ENCODE measurements at regions not wholly inside any gene's neighbourhood (a gene's known extent, or its start where the extent isn't known, plus 50 kb on each side); places are given as distances from the start of the nearest gene placed in this dataset.

- H3K4me1 Mint-ChIP-seq (ENCODE audit: low read depth, unreplicated experiment), result no peaks in the 10 kb centered on the region
- Histone ChIP-seq H3K4me2 (ENCODE audit: low read length) (no peak overlapping the region), H3K36me3 (ENCODE audit: insufficient read depth, low read length) (no peaks in the 10 kb centered on the region), H3K4me3 (ENCODE audit: insufficient read depth, low read depth, low read length) (no peak overlapping the region), H3K27me3 (ENCODE audit: insufficient read depth, low read length) (peaks cover 7% of the 10 kb centered on the region), H3K9me3 (ENCODE audit: insufficient read depth, low read depth, low read length) (peaks cover 6% of the 10 kb centered on the region), H3K79me2 (ENCODE audit: insufficient read depth, low read length) (no peaks in the 10 kb centered on the region), H3K27ac (ENCODE audit: low read depth, low read length) (no peak overlapping the region), H2AFZ (ENCODE audit: low read depth, low read length) (no peak overlapping the region), H4K20me1 (ENCODE audit: insufficient read depth, low read length) (no peaks in the 10 kb centered on the region), H3K9ac (ENCODE audit: low read length) (no peak overlapping the region), H3K4me1 (ENCODE audit: insufficient read depth, low read length) (no peaks in the 10 kb centered on the region)
- H3K36me3 Mint-ChIP-seq (ENCODE audit: low read depth, unreplicated experiment), result no peaks in the 10 kb centered on the region
- TF ChIP-seq, protein P1, sequence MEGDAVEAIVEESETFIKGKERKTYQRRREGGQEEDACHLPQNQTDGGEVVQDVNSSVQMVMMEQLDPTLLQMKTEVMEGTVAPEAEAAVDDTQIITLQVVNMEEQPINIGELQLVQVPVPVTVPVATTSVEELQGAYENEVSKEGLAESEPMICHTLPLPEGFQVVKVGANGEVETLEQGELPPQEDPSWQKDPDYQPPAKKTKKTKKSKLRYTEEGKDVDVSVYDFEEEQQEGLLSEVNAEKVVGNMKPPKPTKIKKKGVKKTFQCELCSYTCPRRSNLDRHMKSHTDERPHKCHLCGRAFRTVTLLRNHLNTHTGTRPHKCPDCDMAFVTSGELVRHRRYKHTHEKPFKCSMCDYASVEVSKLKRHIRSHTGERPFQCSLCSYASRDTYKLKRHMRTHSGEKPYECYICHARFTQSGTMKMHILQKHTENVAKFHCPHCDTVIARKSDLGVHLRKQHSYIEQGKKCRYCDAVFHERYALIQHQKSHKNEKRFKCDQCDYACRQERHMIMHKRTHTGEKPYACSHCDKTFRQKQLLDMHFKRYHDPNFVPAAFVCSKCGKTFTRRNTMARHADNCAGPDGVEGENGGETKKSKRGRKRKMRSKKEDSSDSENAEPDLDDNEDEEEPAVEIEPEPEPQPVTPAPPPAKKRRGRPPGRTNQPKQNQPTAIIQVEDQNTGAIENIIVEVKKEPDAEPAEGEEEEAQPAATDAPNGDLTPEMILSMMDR (IDR thresholded peaks at IDR 0.05; ENCODE audit: insufficient read depth, low read depth, low read length), result no peak
- no peak for TF ChIP-seq EZH2 (IDR thresholded peaks at IDR 0.05; ENCODE audit: insufficient read depth, low read length)
- peaks cover 29% of the 10 kb centered on the region for H3K9me3 Mint-ChIP-seq (ENCODE audit: unreplicated experiment)
- DNase-seq (ENCODE audit: low read depth) (peak; percentile 26), FAIRE-seq (no peak)
- H3K4me3 Mint-ChIP-seq (ENCODE audit: unreplicated experiment), result no peak overlapping the region
- peaks cover 15% of the 10 kb centered on the region for H3K27me3 Mint-ChIP-seq (ENCODE audit: low read depth, unreplicated experiment)
- H3K27ac Mint-ChIP-seq (ENCODE audit: unreplicated experiment), result no peak overlapping the region
Measured at GRCh38 chr3:45311953-45312801, 76.2 kb upstream of the LARS2 start.

DNA sequence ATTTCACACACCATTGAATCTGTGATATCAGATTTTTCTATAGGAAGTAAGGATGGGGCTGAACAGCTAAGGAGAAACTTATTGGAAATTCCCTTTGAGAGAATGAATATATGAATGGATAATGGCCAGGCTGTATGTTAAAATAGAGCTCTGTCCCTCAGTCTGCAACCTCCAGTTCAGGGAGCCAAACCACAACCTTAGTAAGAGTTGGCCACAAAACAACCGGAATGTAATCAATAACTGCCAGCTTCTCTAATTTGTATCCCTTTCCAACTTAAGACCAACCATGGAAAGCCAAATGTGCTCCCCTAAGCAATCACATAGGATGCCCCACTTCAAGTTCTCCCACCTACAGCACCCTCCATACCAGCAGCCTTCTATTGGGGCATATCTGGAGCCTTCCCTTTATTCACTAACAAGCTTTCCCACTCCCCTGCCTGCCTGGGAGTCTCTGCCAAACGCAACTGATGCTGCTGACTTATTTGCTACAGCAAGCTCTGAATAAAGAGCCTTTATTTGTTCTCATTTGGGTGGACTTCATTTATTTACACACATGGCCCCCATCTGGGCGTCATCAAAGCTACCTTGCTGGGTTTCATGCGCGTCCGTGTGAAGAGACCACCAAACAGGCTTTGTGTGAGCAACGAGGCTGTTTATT, 75.4 kb upstream of the LARS2 start:
- H3K36me3 ChIP-seq (ENCODE audit: insufficient read depth, low read length), result no peaks in the 10 kb centered on the region

DNA sequence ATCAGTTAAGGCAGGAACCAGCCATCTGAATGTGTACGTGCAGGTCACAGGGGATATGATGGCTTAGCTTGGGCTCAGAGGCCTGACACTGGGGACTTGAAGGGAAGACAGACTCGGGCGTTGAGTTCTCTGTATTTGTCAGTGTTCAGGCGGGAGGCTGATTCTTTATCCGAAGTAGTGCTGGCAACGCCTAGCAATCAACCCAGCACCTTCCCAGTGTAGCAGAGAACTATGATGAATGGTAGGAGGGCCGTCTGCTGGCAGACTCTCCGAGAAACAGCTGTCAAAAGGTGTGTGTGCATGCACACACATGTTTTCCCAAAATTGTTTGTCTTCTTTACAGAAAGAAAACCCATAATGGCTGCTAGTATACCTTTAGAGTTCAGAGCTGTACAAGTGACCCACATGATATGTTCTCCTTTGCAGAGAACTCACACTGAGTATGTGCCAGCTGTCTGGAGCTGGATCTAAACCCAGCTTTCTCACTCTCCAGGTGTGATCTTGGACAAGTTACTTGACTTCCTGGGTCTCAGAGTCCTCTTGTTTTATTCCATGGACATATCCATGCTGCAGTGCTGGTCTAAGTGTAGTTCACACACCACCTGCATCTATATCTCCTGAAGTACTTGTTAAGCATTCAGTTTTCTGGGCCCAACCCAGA, 74.5 kb upstream of the LARS2 start:
- Mint-ChIP-seq H3K4me3 (ENCODE audit: unreplicated experiment) (no peak overlapping the region), H3K4me1 (ENCODE audit: low read depth, unreplicated experiment) (no peaks in the 10 kb centered on the region), H3K36me3 (ENCODE audit: low read depth, unreplicated experiment) (no peaks in the 10 kb centered on the region), H3K27ac (ENCODE audit: unreplicated experiment) (no peak overlapping the region), H3K27me3 (ENCODE audit: low read depth, unreplicated experiment) (peaks cover 18% of the 10 kb centered on the region), H3K9me3 (ENCODE audit: unreplicated experiment) (peaks cover 28% of the 10 kb centered on the region)
- peaks cover 7% of the 10 kb centered on the region for H3K27me3 ChIP-seq (ENCODE audit: insufficient read depth, low read length)
- DNase-seq (ENCODE audit: low read depth) (no peak), FAIRE-seq (no peak)
- no peak for TF ChIP-seq EZH2 (IDR thresholded peaks at IDR 0.05; ENCODE audit: insufficient read depth, low read length)
- TF ChIP-seq, protein P1 (IDR thresholded peaks at IDR 0.05; ENCODE audit: insufficient read depth, low read depth, low read length), result no peak
- no peak overlapping the region for H2AFZ ChIP-seq (ENCODE audit: low read depth, low read length)
- no peak overlapping the region for H3K9ac ChIP-seq (ENCODE audit: low read length)
- H3K9me3 ChIP-seq (ENCODE audit: insufficient read depth, low read depth, low read length), result peaks cover 6% of the 10 kb centered on the region
- no peaks in the 10 kb centered on the region for H4K20me1 ChIP-seq (ENCODE audit: insufficient read depth, low read length)
- no peak overlapping the region for H3K4me3 ChIP-seq (ENCODE audit: insufficient read depth, low read depth, low read length)
- H3K36me3 ChIP-seq (ENCODE audit: insufficient read depth, low read length), result no peaks in the 10 kb centered on the region
- no peaks in the 10 kb centered on the region for H3K4me1 ChIP-seq (ENCODE audit: insufficient read depth, low read length)
- H3K4me2 ChIP-seq (ENCODE audit: low read length), result no peak overlapping the region
- H3K79me2 ChIP-seq (ENCODE audit: insufficient read depth, low read length), result no peaks in the 10 kb centered on the region
- H3K27ac ChIP-seq (ENCODE audit: low read depth, low read length), result no peak overlapping the region

More for the DNA sequence above, 75.4 kb upstream of the LARS2 start:
- H3K27ac ChIP-seq (ENCODE audit: low read depth, low read length), result no peak overlapping the region
- peak; percentile 57 for DNase-seq (ENCODE audit: low read depth)
- peaks cover 6% of the 10 kb centered on the region for H3K9me3 ChIP-seq (ENCODE audit: insufficient read depth, low read depth, low read length)
- H3K4me3 Mint-ChIP-seq (ENCODE audit: unreplicated experiment), result no peak overlapping the region
- no peaks in the 10 kb centered on the region for H3K36me3 Mint-ChIP-seq (ENCODE audit: low read depth, unreplicated experiment)
- no peak overlapping the region for H3K27ac Mint-ChIP-seq (ENCODE audit: unreplicated experiment)
- H3K27me3 ChIP-seq (ENCODE audit: insufficient read depth, low read length), result peaks cover 7% of the 10 kb centered on the region
- peaks cover 28% of the 10 kb centered on the region for H3K9me3 Mint-ChIP-seq (ENCODE audit: unreplicated experiment)
- TF ChIP-seq EZH2 (IDR thresholded peaks at IDR 0.05; ENCODE audit: insufficient read depth, low read length), result no peak
- no peak overlapping the region for H3K4me2 ChIP-seq (ENCODE audit: low read length)
- H3K4me1 Mint-ChIP-seq (ENCODE audit: low read depth, unreplicated experiment), result no peaks in the 10 kb centered on the region
- H2AFZ ChIP-seq (ENCODE audit: low read depth, low read length), result no peak overlapping the region
- no peak overlapping the region for H3K4me3 ChIP-seq (ENCODE audit: insufficient read depth, low read depth, low read length)
- peaks cover 15% of the 10 kb centered on the region for H3K27me3 Mint-ChIP-seq (ENCODE audit: low read depth, unreplicated experiment)
- FAIRE-seq, result no peak
- no peaks in the 10 kb centered on the region for H3K79me2 ChIP-seq (ENCODE audit: insufficient read depth, low read length)
- no peaks in the 10 kb centered on the region for H4K20me1 ChIP-seq (ENCODE audit: insufficient read depth, low read length)
- H3K9ac ChIP-seq (ENCODE audit: low read length), result no peak overlapping the region
- H3K4me1 ChIP-seq (ENCODE audit: insufficient read depth, low read length), result no peaks in the 10 kb centered on the region

Measured in astrocyte (in vitro differentiated cells and primary cell).